NCI-H82 (cell line): ENCODE measurements at regions not wholly inside any gene's neighbourhood (a gene's known extent, or its start where the extent isn't known, plus 50 kb on each side); places are given as distances from the start of the nearest gene placed in this dataset.
A peak's percentile ranks its signal among the peaks of the same experiment; 100 is the strongest.
"Not testable (repeated sequence)": the region's sequence is repeated elsewhere in the genome, so short reads cannot be mapped to it uniquely, and the experiment has no call there.

Experiments used
- DNase-seq: peaks from one replicate; lab custom pipeline; 2025; lab: John Stamatoyannopoulos, UW

DNA sequence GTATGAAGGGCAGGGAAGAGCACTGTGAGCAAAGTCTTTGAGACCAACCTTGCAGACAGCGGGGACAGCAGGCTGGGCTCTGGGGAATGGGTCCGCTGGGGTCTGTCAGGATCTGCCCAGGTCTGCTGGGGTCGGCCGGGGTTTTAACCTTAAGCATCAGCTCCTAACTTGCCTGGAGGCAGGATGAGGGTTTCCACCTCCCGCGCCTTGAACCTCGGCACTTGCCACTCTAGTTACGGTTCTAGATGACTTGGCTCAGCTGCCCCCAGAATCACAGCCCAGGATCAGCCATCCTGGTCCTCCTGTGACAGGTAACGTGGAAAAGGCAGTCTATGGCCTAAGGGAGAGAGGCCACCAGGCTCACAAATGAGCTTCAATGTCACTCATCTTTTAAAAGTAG, 50.4 kb upstream of the CACUL1 start:
- DNase-seq: no peak

DNA sequence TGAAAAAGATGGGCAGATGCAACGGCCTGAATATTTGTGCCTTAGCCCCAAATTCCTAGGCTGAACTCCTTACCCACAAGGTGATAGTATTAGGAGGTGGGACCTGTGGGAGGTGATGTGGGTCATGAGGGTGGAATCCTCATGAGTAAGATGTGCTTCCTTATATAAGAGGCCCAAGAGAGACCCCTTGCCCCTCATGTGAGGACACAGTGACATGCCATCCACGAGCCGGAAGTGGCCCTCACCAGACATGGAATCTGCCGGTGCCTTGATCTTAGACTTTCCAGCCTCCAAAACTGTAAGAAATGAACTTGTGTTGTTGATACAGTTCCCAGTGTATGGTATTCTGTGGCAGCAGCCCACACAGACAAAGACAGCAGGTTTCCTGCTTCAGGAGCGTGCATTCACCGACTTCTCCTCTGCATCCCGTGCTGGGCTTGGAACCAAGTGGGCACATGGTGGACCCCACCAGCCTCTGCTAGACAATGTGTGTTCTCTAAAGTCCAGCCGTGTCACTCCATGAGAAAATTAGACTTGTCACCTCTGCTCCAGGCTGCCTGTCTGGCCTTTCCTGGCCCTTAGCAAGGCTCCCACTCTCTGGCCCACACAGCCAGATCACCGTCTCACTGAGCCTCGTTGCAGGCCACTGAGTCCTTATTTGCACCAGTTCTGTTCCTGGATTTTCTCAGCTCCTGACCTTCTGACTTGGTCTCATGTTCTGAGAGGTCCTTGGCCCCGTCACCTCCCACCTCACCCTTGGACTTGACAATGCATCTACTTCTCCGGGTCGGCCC, 52.9 kb upstream of the CACUL1 start:
- DNase-seq: no peak

DNA sequence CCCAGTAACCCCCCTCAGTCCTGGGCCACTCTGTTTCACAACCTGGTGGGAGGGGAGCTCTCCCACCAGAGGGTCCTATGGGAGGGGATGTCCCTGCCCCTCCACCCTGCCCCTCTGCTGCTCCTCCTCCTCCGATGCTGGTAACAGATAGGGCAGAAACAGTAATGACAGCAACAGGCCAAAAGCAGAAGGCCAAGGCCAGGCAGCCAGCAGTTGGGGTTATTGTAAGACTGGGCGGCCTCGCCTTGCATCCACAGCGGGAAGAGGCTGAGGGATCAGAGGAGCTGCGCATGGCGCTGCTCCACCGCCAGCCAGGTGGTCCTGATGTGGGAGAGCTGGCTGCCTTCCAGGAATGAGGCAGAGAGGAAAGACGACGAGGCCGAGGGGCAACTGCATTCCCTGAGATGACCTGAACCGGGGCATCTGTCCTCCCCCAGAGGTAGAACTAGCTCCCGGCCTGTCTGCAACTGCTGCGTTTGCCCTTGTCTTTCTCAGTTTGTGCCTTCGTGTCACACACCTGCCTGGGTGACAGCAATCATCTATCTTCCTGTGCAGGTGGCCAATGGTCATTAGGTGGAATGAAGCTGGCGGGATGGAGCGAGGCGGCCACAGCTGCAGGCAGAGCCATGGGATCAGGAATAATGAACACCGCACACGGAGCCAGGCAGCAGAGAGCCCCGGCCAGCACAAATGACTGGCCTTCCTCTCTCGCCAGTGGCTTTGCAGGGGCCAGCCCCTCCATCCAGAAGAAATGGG, 54.0 kb upstream of the CACUL1 start:
- peak; percentile 48 for DNase-seq

DNA sequence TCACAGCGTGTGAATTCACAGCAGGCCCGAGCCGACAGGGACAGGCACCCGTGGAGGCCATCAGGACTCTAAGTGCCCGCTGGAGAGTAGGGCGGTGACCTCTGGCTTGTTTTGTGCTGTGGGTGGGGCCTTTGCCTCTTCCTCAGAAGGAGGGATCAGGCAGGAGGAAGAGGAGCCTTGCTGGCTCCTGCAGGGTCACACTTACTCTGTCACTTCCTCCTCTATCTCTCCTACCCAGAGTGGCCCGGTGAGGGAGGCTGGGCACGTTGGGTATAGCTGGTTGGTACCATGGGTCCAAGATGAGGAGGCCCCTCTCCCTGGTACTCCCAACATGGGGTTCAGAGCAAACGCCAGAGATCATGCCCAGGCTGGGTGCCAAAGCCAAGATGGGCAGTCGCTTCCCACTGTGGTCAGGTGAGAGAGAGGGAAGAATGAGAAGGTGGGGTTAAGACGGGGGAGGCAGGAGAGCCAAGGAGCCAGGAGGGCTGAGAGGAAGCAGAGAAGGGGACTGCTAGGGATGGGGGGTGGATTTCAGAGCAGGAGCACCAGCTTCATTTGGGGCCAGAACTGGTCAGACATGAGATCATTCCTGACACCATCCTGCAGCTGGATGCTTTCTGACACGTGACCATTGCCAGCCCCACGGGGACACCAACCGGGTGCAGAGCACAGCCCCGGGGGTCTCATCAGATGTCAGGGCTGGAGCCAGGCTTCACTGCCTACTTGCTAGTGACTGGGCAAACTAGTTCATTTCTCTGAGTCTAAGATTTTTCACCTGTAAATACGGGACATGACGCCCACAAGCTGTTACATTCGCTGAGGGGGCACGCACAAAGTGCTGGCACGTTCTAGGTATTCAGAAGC, 54.8 kb upstream of the CACUL1 start:
- DNase-seq: no peak

DNA sequence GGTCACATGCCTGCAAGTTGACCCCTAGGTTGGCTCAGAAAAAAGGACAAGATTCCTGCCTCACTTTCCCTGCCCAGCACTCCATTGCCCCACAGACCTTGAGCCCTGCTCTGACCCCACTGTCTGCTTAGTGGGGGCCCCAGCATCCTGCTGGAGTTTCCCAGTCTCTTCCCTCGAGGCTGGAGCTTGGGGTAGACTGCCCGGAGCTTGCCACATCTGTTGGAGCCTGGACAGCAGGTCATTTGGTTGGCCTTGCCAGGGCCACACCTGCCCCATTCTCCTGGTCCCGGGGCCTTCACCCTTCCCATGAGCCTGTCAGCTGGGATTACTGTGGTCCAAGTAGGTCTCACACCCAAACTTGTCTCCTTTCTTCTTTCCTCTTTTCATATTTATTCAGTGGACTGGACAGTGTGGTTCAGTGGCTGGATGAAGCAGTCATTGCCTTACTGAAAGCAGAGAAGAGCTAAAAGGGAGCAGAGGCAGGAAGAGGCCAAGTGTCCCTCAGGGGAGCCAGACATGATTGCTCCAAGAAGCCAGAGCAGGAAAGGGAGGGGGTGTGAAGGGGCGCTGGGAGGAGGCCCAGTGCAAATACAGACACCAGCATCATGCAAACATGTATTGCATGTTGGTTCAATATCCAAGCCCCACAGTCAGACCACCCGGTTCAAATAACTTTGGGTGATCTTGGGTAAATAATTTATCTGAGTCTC, 56.2 kb upstream of the CACUL1 start:
- DNase-seq: no peak

DNA sequence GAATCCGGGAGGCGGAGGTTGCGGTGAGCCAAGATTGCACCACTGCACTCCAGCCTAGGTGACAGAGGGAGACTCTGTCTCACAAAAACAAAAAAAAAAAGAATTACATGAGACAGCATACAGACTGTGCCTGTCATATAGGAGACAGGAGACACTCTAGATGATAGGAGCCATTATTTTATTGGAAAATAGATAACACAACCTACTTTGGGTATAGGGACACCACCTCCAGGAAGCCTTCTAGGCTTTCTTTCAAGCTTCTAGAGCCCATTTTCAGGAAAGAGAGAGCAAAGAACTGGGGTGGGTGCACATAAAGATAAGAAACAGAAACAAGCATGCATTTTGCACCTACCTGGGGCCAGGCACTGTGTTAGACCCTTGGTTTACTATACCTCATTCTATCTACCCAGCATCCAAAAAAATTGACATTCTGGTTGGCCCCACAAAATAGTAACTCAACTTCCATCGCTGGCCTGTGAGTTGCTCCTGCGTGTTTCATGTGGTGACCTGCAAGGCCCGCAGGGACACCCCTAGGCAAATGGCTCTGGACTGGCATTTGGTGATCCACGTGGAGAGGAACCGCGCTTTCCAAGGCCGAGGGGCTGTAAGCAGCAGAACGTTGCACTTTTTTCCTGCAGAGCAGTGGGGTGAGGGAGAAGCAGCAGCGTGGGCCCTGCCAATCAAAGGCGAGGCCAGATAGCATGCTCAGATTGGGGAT, 57.1 kb upstream of the CACUL1 start:
- no peak for DNase-seq

DNA sequence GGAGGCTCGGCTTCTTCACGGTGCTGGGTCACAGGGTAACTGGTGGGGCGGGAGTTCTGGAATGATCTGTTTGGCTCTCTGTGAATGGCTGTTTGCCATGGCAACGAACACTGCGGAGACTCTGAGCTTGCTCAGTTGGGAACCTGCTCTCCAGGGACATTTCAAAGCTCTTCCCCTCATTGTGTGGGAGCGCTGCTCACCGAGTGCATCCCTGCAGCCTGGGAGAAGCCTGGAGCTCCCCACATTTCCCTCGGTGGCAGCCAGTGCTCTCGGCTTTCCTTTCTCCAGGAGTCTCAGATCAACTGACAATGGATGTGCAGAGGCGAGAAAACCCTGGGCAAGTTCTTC, 57.6 kb upstream of the CACUL1 start:
- DNase-seq: no peak

DNA sequence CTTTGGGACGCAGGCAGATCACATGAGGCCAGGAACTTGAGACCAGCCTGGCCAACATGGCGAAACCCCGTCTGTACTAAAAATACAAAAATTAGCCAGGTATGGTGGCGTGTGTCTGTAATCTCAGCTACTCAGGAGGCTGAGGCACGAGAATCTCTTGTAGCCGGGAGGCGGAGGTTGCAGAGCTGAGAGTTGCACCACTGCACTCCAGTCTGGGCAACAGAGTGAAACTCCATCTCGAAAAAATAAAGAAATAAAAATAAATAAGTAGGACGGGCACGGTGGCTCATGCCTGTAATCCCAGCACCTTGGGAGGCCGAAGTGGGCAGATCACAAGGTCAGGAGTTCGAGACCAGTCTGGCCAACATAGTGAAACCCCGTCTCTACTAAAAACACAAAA, 58.2 kb upstream of the CACUL1 start:
- DNase-seq: not testable (repeated sequence)

DNA sequence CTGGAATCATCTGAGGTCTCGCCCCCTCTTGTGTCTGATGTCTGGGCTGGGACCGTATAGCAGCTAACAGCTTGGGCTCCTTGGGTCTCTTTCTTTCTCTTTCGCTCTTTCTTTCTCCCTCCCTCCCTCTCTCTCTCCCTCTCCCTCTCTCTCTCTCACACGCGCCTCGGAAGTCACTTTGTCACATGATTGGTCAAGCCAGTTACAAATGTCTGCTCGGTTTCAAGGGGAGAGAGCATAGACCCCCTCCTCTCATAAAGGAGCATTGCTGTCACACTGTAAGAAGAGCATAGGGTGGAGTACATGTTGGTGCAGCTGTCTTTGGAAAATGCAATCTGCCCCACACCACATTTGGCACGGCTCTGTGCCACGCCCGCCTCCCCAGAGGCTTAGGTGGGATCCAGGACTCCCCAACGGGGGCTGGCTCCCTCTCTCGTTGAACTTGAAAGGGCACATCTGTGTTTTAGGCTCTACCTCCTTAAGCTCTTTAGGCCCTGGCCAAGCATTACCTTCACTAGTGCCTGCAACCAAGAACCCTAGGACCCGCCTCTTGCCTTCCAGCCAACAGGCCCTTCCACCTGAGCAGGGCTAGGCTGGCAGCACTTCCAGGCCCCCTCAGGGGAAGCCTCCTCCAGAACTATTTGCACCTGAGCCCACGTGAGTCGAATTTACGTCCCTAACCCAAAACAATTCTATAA, 61.9 kb upstream of the CACUL1 start:
- peak; percentile 7 for DNase-seq

DNA sequence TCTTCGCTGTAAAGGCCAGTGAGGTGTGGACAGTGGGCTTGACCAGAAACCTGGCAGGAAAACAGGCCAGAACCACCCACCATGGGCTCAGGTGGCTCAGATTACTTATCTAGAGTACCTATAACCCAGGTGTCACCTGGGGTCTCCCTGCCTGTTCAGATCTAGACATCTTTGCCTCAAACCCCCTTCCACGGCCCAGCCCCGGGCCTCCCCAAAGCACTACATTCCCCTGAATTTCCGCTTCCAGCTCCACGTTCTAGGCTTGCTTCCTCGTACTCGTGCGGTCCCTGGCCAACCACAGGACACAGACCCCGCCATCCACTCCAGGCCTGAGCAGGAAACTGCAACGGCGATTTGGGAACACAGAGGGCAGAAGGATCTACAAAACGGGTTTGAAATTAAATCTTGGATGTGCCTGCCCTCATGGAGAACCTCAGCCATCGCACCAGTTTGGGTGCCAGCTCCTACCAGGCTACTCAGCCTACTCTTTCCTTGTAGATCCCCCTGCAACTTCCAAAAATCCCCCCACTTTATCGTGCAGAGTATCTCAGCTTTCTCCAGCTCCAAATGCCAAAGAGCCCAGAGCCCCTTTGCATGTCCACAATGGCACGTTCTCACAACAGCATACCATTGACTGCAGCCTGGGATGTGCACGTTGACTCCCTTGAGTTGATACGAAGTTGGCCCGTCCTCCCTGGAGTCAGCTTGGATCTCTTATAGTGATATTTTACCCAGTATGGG, 62.7 kb upstream of the CACUL1 start:
- DNase-seq: no peak

DNA sequence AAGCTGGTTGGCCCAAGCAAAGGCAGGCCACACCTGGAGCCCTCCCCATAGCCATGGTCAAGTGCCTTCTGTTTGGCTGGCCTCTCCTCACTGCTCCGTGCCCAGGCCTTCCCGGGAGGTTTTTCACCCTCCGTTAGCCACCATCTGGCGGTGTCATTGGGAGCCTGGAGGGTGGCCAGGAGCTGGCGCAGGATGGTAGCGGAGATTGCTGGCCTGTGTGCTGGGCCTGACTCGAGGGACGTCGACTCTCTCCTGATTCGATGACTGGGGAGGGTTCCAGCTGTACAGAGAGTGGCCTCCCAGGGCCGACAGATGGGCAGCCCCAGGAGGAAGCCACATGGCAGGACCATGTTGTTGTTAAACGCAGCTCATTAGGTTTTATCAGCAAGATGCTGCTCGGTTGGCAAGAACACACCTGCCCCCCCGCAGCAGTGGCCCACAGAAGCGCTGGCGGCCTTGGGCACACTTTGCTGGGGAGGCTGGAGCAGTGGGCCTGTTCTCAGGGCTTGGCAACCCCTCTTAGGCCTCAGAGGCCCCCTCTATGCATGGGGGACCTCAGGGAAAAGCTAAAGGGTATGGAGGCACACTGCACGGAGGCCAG, 64.0 kb upstream of the CACUL1 start:
- peak; percentile 74 for DNase-seq

DNA sequence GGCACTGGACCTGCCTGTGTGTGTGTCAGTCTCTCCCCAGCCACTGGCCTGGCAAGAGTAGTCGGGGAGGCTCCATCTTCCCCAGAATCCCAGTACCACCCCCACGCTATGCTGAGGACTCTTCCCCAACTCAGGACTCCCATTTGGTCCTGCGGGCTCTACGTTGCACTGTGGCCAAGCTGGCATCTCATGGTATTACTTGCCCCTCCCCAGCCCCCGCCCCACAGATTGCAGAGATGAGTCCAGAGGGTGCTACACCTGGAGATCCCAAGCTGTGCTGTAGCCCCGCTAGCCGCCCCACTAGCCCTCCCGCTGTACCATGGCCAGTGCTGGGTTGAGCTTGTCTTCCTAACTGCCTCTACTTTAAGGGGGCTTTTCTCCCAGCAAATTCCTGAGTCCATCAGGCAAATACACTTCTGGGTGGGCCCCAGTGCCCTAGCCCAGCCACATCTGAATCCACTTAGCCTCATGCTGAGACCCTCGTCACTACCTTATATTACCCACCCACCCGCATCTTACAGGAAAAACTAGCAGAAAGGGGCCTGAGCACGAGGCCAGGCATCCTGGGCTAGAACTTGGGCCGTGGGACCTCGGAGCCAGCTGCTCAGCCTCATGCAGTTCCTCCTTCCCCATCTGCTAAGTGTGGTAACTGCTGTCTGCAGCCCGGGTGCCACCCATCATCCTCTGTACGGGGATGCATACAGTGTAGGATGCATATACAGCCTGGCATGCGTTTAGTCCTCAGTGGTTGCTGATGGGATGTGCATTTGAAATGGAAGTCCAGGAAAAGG, 65.8 kb upstream of the CACUL1 start:
- no peak for DNase-seq

DNA sequence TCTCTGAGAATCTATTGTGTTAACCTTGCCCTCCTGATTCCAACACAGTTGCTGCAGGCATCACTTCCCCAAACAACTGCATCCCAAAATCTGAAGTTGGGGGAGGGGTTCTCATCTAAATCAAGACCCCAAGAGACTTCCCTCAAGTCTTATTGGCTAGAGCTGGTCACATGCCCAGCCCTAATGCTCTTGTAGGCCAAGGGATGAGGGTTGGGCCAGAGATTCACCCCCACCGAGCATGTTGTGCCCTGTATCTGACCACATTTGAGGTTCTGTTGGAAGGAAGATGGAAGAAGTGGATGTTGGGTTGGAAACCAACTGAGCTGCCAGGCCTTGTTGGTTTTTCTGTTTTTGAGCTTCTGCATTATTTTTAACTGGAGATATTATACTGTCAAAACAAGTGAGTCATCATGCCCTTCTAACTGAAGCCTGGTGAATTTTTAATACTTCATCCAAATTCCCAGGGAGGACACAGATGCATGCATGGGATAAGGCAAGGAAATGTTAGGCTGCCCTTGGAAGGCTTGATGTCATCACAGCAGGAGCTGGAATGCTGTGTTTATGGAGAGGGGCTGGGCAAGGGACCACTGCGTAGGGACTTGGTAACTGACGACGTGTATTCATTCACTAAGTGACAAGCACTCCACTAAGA, 68.6 kb upstream of the CACUL1 start:
- DNase-seq: no peak

DNA sequence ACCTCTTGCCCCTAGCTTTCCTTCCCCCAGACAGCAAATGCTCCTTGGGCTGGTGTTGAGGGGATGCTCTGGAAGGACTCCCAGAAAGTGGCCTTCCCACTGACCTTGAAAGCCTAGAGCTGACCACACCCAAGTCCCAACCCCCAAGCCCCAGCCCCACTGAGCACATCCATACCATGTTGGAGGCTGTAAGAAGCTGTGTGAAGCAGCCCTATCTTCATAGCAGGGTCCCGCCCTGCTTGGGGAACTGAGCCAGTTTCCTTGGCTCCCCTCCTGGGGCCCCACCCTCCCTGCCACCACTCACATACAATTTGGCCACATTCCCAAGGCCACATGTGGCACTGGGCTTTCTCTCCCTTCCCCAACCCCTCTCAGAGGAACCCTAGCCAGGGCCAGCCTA, 72.3 kb upstream of the CACUL1 start:
- no peak for DNase-seq

DNA sequence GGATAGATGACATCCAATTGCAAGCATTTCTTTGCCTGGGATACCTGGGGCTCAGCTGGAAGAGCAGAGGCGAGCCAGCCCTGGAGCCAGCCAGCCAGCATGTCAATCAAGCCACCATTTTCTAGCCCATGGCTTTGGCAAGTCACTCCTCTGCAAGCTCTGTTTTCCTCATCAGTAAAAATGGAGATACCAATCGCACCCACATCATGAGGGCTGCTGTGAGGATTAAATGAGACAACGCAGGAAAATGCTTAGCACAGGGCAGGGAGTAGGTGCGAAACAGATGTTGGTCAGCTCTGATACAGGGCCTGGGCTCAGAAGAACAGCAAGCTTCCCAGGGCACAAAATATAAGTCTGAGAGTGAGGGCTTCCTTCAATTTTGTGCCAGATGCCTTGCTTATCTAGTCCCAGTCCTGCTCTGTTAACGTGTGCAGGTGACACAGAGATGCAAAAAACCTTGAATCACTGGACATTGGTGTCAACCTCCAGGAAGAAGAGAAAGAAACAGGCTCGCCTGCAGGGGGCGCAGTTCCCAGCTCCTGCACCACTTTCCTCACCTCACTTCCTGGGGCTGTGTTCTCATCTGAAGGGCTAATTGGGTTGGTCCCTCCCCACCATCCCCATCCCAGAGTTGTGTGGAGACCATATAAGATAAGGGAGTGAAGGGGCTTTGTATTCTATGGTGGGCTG, 72.8 kb upstream of the CACUL1 start:
- no peak for DNase-seq

DNA sequence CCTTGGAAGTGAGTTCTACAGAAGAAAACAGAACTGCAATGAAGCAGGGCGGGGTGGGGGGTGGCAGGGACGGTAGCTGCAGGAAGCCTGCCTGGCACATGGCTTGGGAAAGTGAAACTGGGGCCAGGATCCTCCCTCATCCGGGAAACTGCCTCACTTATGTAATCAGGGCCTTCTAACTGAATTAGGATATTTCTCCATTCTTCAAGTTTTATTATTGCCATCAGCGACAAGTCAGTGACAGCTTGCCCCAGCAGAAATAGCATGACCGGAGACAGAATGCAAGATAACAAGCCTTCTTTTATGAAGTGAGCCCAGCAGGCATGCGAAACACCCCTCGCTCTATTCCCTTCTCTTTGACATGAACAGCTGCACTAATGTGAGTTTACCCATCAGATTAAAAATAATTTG, 77.5 kb upstream of the CACUL1 start:
- peak; percentile 24 for DNase-seq

DNA sequence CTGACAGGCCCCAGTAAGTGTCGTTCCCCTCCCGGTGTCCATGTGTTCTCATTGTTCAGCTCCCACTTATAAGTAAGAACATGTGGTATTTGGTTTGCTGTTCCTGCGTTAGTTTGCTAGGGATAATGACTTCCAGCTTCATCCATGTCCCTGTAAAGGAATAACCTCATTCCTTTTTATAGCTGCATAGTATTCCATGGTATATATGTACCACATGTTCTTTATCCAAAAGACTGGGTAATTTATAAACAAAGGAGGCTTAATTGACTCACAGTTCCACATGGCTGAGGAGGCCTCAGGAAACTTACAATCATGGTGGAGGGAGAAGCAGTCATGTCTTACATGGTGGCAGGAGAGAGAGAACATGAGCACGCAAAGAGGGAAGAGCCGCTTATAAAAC, 79.6 kb upstream of the CACUL1 start:
- DNase-seq: not testable (repeated sequence)
